BE2C (cell line): ENCODE measurements at regions not wholly inside any gene's neighbourhood (a gene's known extent, or its start where the extent isn't known, plus 50 kb on each side); places are given as distances from the start of the nearest gene placed in this dataset.

ENCODE experiments used
- DNase-seq: peaks from one replicate; pipeline ENCODE4 v3.0.0-alpha.2; 2020
- H3K27me3 ChIP-seq: fragments of 250-450 bp; sonication (Bioruptor Pico); 2 replicates; pipeline ENCODE4 v1.5.1; 2020; ENCODE audit warnings: mild to moderate bottlenecking
- H3K36me3 ChIP-seq: fragments of 250-450 bp; sonication (Bioruptor Pico); 2 replicates; pipeline ENCODE4 v1.5.1; 2020; ENCODE audit warnings: mild to moderate bottlenecking
- H3K4me1 ChIP-seq: fragments of 250-450 bp; sonication (Bioruptor Pico); 2 replicates; pipeline ENCODE4 v1.5.1; 2020
- H3K4me3 ChIP-seq: 2 replicates; pipeline ENCODE4 v1.5.1; 2011; ENCODE audit warnings: low read depth, low read length
- H3K9me3 ChIP-seq: fragments of 250-450 bp; sonication (Bioruptor Pico); 2 replicates; pipeline ENCODE4 v1.5.1; 2020
- CTCF ChIP-seq: IDR thresholded peaks from 2 replicates; pipeline ENCODE4 v1.5.1; 2012; ENCODE audit warnings: mild to moderate bottlenecking, low read depth, low read length

GRCh38 chr16:60605176-60605575 lies 1431.1 kb downstream of the CDH8 start:
- no peak overlapping the region for H3K4me3 ChIP-seq
- H3K36me3 ChIP-seq = no peaks in the 10 kb centered on the region
- DNase-seq = no peak
- H3K9me3 ChIP-seq = no peaks in the 10 kb centered on the region
- TF ChIP-seq CTCF = no peak
- no peaks in the 10 kb centered on the region for H3K27me3 ChIP-seq
- no peaks in the 10 kb centered on the region for H3K4me1 ChIP-seq

DNA sequence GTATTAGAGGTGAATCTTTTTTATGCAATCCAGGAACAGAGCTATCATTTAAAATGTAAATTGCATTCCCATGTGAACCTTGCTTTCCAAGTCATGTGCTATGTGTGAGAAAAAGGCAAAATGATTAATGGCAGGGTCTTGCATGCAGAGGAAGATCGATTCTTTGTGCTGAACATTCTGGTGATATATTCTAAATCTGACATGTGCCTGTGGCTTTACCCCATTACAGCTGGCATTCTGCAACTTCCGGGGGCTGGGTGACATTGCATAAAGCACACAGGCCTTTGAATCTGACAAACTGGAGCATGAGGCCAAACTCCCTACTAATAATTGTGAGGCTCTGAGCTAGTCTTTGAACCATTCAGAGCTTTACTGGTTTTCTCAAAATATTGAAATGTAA lies 1449.7 kb downstream of the CDH8 start:
- no peaks in the 10 kb centered on the region for H3K4me1 ChIP-seq
- H3K4me3 ChIP-seq = no peak overlapping the region
- no peaks in the 10 kb centered on the region for H3K27me3 ChIP-seq
- no peak for DNase-seq
- no peak for TF ChIP-seq CTCF
- H3K9me3 ChIP-seq = no peaks in the 10 kb centered on the region
- H3K36me3 ChIP-seq = no peaks in the 10 kb centered on the region

- TF ChIP-seq CTCF = no peak
- Histone ChIP-seq H3K4me3 (no peak overlapping the region), H3K27me3 (no peaks in the 10 kb centered on the region), H3K9me3 (no peaks in the 10 kb centered on the region), H3K4me1 (no peaks in the 10 kb centered on the region), H3K36me3 (no peaks in the 10 kb centered on the region)
- DNase-seq = no peak
Measured at GRCh38 chr16:60582528-60582927, 1453.7 kb downstream of the CDH8 start.

- Histone ChIP-seq H3K4me1 (no peaks in the 10 kb centered on the region), H3K27me3 (no peaks in the 10 kb centered on the region), H3K9me3 (no peaks in the 10 kb centered on the region), H3K4me3 (no peak overlapping the region), H3K36me3 (no peaks in the 10 kb centered on the region)
- no peak for DNase-seq
- TF ChIP-seq CTCF = no peak
Measured at GRCh38 chr16:60566901-60567300, 1469.3 kb downstream of the CDH8 start.

GRCh38 chr16:60564588-60564987 lies 1471.7 kb downstream of the CDH8 start:
- H3K36me3 ChIP-seq = no peaks in the 10 kb centered on the region
- no peak for TF ChIP-seq CTCF
- no peaks in the 10 kb centered on the region for H3K27me3 ChIP-seq
- no peak for DNase-seq
- H3K4me3 ChIP-seq = no peak overlapping the region
- no peaks in the 10 kb centered on the region for H3K9me3 ChIP-seq
- no peaks in the 10 kb centered on the region for H3K4me1 ChIP-seq

- Histone ChIP-seq H3K27me3 (no peaks in the 10 kb centered on the region), H3K36me3 (no peaks in the 10 kb centered on the region), H3K9me3 (no peaks in the 10 kb centered on the region), H3K4me1 (no peaks in the 10 kb centered on the region), H3K4me3 (no peak overlapping the region)
- TF ChIP-seq CTCF = no peak
- no peak for DNase-seq
Measured at GRCh38 chr16:60563166-60563565, 1473.1 kb downstream of the CDH8 start.
